Dermis microvascular lymphatic vessel endothelial cell (primary cell): ENCODE measurements at regions not wholly inside any gene's neighbourhood (a gene's known extent, or its start where the extent isn't known, plus 50 kb on each side); places are given as distances from the start of the nearest gene placed in this dataset.

Source experiments
- DNase-seq, 2 donors: peaks; one replicate each; pipeline versions ENCODE4 v3.0.0 to v3.0.0-alpha.2; 2010; ENCODE audit warnings: low read depth in 2 of 2

DNA sequence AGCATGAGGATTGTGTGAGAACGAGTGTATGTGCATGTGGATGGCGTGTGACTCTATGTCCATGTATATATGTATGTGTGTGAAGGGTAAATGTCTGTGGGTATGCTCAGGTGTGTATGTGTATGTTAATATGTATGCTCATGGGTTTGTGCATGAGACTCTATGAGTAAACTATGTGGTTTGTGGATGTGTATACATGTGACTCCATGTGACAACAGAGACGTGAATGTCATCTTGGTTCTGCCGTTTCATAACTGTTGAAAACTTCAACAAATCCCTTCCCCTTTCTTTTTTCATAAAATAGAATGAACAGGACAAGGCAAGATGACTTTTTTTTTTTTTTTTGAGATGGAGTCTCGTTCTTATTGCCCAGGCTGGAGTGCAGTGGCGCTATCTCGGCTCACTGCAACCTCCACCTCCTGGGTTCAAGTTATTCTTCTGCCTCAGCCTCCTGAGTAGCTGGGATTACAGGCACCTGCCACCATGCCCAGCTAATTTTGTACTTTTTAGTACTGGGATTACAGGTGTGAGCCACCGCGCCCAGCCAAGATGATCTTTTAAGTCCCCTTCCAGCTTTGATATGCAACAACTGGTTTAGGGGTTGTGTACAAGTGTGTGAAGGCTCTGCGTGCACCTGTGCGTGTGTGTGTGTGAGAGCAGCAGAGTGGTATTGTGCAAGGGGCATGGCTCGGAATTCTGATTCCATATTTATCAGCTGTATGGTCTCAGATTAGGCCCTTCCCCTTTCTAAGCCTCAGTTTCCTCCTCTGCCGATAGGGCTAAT is 106.3 kb downstream of the EBNA1BP2 start:
- no peak for DNase-seq

DNA sequence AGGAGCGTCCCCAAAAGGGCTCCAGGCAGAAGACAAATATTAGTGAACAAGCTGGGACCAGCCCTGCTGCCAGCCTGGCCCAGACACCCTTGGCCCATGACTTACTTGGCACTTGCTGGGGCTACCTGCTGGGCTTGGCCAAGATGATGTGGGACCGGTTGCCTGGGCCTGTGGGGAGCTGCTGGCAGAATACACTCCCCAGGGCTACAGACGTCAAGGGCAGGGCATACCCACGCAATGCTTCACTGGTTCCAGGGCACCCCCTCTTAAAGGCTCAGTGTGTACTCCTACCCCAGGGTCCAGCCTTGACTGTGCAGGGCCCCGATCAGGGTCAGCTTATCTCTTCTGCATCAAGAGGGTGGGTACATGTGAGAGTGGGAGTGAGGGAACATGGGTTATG is 106.5 kb upstream of the SLC2A1 start:
- DNase-seq = no peak

DNA sequence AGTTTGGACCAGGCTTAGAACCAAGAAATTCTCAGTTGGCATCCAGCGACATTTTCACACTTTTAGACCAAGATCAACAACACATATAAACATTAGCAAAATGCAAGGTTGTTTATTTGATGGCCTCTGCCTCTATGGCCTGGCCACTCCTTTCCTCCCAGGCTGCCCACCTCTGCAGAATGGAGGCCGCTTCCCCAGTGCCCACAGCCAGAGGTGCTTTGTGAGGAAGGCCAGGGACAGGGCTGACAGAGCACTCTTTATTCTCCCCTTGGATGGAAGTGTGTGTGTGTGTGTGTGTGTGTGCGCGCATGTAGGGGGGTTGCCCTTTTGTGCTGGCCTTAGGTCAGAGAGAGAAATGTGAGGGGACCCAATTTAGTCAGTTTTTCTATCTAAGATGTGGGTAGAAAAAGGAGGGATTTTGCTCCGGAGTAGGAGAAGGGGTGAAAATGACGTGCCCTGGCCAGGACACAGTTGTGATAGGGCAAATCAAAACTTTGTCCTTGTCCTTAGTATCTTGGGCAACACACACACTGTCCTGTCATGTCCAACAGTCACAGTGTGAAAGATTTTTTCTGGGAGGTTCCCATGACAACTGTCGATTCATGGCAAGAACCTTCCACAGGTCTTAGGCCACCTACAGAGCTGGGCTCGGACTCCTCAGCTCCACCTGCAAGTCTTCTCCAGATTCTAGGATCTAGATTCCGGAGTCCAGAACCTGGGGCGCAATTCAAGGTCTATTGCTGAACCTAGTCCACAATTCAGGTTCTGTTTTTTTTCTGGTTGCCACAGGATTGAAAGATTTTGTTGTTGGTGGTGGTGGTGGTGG is 104.9 kb upstream of the SLC2A1 start:
- DNase-seq = no peak

- DNase-seq = no peak
Measured at GRCh38 chr1:43062527-43063095, 103.9 kb upstream of the SLC2A1 start.

GRCh38 chr1:43061757-43062156 is 103.1 kb upstream of the SLC2A1 start:
- no peak for DNase-seq

GRCh38 chr1:43059640-43060574 is 101.2 kb upstream of the SLC2A1 start:
- no peak for DNase-seq

- peak; percentile 5 to 24 for DNase-seq
Measured at GRCh38 chr1:43058545-43059360, 100.1 kb upstream of the SLC2A1 start.

DNA sequence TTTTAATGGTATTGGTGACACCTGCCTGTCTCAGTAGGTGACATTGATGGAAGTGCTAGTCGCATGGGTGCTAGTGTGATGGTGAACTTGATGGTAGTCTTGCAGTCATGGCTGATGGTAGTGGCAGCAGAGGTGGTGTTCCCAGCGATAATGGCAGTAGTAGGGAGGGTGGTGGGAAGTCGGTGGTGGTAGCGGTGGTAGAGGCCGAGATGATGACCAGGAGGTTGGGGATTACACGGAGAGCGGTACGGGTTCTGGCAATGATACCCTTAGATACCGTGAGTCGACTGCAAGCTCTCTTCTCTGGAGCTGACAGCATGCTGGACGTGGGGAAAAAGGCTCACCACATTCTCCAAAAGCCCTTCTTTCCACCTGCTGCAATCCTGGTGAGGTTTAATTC is 99.4 kb upstream of the SLC2A1 start:
- DNase-seq = no peak

GRCh38 chr1:43057567-43057966 is 98.9 kb upstream of the SLC2A1 start:
- DNase-seq = no peak

DNA sequence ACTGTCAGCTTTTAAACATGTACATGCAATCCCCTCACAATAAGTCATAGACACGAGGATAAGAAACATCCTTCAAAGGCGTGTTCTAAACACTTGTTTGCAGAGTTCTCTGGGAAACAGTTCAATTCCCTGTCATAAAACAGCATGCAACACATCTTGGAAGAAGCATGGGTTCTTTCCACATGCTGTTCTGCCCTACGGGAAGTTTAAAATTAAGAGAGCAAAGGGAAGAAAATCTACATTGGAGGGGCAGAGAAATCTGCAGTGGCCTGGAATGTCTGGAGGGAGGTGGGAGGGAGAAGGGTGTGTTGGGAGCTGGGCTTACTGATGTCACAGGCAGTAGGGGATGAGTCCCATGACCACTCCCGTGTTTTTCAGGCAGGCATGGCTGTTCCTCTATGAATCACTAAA is 98.3 kb upstream of the SLC2A1 start:
- DNase-seq = no peak

DNA sequence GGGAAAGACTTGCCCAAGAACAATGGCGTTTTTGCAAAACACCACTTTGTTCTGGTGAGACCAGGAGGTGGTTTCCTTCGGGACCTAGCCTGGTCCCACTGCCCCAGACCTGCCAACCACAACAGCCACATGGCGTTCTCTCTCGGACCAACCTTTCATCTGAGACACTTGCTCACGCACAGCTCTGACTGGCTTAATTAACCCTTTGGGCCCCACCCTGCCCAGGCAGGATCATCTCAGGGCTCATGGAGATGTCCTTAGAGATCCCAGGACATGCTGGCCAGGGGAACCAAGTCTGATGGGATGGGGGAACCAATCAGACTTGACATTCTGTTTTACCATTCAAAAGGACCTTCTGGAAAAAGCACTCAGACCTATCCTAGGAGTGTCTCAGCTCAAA is 97.8 kb upstream of the SLC2A1 start:
- DNase-seq = no peak

DNA sequence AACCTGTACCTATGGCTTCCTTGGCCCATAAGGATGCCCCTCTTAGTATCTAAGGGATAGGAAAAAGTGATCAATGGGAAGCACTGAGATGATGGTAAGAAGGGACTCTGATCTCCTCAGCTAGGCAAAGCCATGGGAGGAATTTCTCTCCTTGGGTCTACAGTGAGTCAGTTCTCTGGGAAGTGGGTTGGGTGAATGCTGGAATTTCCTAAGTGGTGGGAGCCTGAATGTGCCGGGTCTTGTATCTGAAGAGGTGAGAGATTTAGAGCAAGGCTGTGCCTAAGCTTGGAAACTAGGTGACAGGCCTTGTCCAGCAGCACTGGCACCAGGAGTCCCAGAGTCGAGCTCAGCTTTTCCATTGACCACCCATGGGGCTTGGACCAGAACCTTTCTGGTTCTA is 96.3 kb upstream of the SLC2A1 start:
- DNase-seq = no peak

GRCh38 chr1:43052786-43053439 is 94.2 kb upstream of the SLC2A1 start:
- DNase-seq = no peak

- no peak for DNase-seq
Measured at GRCh38 chr1:43052322-43052721, 93.7 kb upstream of the SLC2A1 start.

DNA sequence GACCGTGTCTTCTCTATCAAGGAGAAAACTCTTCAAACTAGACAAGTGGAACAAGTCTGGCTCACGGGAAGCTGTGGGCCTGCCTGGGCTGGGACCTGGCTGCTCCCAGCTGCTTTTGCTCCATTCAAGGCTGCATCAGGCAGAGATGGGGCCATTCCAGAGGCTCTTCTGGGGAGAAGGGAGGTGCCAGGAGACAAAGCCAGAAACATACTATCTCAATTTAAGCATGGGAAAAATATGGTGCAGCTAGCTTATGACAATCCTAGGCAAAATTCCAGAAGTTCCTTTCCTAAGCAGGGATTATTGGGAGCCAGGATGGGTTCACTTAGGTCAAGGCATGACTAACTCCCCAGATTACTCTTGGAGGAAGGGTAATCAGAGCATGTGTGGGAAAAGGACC is 90.8 kb upstream of the SLC2A1 start:
- DNase-seq = no peak

DNA sequence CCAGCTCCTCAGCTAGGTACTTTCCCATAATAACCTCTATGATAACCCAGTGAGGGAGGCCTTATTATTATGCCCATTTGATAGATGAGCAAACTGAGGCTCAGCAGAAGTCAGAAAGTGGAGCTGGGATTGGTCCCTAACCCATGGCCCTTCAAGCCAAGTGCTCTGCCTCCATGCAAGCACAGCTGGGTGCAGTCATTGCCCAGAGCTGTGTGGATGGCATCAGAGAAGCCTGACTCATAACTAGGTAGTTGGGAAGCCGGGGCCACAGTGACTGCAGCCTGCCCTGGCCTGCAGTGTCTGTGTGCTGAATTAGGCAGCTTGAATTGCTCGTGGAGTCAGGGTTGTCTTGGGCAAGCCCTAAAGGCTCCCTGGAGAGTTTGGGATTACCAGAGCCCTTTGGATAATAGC is 89.9 kb upstream of the SLC2A1 start:
- DNase-seq = no peak

GRCh38 chr1:43047135-43047534 is 88.5 kb upstream of the SLC2A1 start:
- no peak for DNase-seq

- DNase-seq = no peak
Measured at GRCh38 chr1:43044572-43045361, 86.1 kb upstream of the SLC2A1 start.

DNA sequence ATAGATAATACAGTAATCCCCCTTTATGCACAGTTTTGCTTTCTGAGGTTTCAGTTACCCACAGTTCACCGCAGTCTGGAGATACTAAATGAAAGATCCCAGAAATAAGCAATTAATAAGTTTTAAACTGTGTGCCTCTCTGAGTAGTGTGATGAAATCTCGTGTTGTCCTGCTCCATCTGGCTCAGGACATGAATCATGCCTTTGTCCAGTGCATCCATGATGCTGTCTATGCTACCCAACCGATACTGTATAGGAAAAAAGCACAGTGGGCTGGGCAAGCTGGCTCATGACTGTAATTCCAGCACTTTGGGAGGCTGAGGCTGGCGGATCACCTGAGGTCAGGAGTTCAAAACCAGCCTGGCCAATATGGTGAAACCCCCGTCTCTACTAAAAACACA is 85.0 kb upstream of the SLC2A1 start:
- no peak for DNase-seq
